ENCODE measurements at regions not wholly inside any gene's neighbourhood (a gene's known extent, or its start where the extent isn't known, plus 50 kb on each side); places are given as distances from the start of the nearest gene placed in this dataset.
A peak's percentile ranks its signal among the peaks of the same experiment; 100 is the strongest.

DNA sequence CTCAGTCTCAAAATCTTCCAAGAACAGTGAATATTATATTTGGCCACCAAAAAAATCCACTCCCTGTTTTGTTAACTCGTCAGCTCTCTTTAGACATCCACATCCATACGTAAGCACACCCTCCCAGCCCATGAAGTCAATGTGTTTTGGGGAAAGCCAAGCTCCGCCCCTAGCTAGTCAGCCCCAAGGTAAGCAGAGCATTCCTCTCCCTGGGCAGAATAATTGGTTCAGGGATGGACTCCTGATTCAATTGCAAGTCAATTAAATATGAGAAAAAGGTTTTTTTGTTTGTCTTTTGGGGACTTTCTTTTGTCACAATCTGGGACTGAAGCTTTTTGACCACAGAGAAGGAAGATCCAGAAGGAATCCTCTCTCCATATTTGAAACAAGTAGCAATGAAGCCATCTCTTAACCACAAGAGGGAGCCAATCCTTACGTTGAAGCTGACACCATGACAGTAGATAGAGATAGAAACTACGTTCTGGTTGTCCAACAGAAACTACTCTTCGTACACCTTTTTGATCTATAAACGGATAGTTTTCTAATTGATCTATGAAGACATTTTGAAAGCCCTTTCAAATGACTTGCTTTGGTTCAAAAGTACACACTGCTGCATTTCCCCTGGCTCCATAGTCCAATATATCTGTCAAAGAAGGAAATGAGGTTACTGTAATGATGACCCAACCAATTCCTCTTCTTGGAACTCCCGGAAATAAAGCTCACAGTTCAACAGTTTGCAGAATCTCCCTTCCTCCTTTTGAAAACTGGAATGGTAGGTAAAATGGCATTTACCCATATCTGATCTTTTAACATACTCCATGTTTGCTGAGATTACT lies 166.4 kb downstream of the TLE1 start:
- Mint-ChIP-seq H3K4me3 (no peak overlapping the region), H3K27me3 (ENCODE audit: low read depth) (peaks cover 4% of the 10 kb centered on the region), H3K36me3 (ENCODE audit: low read depth) (no peaks in the 10 kb centered on the region)

DNA sequence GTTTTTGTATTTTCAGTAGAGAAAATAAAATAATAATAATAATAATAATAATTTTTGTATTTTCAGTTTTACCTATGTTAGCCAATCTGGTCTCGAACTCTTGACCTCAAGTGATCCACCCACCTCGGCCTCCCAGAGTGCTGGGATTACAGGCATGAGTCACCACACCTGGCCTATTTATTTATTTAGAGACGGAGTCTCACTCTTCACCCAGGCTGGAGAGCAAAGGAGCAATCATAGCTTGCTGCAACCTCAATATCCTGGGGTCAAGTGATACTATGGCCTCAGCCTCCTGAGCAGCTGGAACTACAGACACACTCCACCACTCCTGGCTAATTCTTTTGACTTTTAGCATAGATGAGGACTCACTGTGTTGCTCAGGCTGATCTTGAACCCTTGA lies 167.5 kb downstream of the TLE1 start:
- H3K27ac Mint-ChIP-seq, result no peak overlapping the region
- H3K9me3 Mint-ChIP-seq, result peaks cover 5% of the 10 kb centered on the region
- peaks cover 4% of the 10 kb centered on the region for H3K27me3 Mint-ChIP-seq (ENCODE audit: low read depth)
- TF ChIP-seq, protein P1, sequence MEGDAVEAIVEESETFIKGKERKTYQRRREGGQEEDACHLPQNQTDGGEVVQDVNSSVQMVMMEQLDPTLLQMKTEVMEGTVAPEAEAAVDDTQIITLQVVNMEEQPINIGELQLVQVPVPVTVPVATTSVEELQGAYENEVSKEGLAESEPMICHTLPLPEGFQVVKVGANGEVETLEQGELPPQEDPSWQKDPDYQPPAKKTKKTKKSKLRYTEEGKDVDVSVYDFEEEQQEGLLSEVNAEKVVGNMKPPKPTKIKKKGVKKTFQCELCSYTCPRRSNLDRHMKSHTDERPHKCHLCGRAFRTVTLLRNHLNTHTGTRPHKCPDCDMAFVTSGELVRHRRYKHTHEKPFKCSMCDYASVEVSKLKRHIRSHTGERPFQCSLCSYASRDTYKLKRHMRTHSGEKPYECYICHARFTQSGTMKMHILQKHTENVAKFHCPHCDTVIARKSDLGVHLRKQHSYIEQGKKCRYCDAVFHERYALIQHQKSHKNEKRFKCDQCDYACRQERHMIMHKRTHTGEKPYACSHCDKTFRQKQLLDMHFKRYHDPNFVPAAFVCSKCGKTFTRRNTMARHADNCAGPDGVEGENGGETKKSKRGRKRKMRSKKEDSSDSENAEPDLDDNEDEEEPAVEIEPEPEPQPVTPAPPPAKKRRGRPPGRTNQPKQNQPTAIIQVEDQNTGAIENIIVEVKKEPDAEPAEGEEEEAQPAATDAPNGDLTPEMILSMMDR (IDR thresholded peaks at IDR 0.05; ENCODE audit: unreplicated experiment in 3 of 3), result no peak
- H3K4me3 Mint-ChIP-seq, result no peak overlapping the region
- H3K36me3 Mint-ChIP-seq (ENCODE audit: low read depth), result no peaks in the 10 kb centered on the region
- H3K4me1 Mint-ChIP-seq, result peaks cover 4% of the 10 kb centered on the region

More for the DNA sequence above, 166.4 kb downstream of the TLE1 start:
- H3K4me1 Mint-ChIP-seq, result peaks cover 8% of the 10 kb centered on the region
- peaks cover 5% of the 10 kb centered on the region for H3K9me3 Mint-ChIP-seq
- TF ChIP-seq, protein P1 (IDR thresholded peaks at IDR 0.05; ENCODE audit: unreplicated experiment in 3 of 3), result peak; percentile 50 to 64 (median 56)
- H3K27ac Mint-ChIP-seq, result no peak overlapping the region

DNA sequence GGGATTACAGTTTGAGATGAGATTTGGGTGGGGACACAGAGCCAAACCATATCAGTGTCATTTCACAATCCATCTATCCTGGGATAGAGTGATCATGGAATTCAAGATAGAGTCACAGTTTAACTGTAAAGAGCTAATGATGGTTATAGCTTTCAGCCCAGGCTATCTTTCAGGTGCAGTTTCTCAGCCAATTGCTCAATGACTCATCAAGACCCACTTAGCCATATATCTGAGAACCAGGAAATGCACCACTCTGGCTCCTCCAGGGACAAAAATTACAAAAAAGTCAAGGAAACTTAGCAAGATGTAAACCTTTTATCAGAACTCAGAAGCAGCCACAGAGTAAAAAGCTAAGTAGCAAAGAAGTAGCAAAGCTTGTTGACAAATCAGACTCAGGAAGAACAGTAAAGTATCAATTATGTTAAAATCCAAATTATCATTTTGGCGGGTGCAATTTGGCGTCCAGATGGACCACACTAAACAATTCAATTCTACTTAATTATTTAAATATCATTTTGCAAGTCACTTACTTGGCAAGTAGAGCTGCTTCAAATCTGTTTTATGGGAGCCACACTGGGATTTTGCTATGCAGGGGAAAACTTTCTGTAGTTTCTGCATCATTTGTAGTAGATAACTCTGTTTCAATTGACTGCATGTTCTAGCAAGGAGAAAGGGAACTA lies 169.4 kb downstream of the TLE1 start:
- Mint-ChIP-seq H3K4me1 (no peaks in the 10 kb centered on the region), H3K27me3 (ENCODE audit: low read depth) (peaks cover 4% of the 10 kb centered on the region), H3K9me3 (no peaks in the 10 kb centered on the region), H3K27ac (no peak overlapping the region), H3K4me3 (no peak overlapping the region), H3K36me3 (ENCODE audit: low read depth) (no peaks in the 10 kb centered on the region)
- TF ChIP-seq, protein P1 (IDR thresholded peaks at IDR 0.05; ENCODE audit: unreplicated experiment in 3 of 3), result no peak

DNA sequence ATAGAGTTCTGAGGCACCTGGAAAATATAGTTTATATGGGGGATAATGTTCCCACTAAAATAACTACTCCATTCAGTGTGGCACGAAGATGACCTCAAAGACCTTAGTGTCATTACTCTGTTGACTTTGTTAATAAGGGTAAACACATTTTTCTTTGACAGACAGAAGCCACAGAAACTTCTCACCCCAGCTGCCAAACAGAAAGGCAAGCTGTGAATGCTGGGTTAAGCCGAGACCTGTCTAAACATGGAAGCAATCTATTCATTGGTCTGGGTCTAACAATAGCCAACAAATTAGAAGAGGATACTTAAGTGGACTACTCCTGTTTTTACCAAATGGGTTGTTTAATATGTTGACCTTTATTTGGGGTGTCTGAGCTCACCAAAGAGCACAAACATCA lies 171.4 kb downstream of the TLE1 start:
- Mint-ChIP-seq H3K4me1 (no peaks in the 10 kb centered on the region), H3K36me3 (ENCODE audit: low read depth) (no peaks in the 10 kb centered on the region), H3K27me3 (ENCODE audit: low read depth) (peaks cover 4% of the 10 kb centered on the region), H3K9me3 (no peaks in the 10 kb centered on the region), H3K4me3 (no peak overlapping the region), H3K27ac (no peak overlapping the region)
- TF ChIP-seq, protein P1 (IDR thresholded peaks at IDR 0.05; ENCODE audit: unreplicated experiment in 3 of 3), result no peak

DNA sequence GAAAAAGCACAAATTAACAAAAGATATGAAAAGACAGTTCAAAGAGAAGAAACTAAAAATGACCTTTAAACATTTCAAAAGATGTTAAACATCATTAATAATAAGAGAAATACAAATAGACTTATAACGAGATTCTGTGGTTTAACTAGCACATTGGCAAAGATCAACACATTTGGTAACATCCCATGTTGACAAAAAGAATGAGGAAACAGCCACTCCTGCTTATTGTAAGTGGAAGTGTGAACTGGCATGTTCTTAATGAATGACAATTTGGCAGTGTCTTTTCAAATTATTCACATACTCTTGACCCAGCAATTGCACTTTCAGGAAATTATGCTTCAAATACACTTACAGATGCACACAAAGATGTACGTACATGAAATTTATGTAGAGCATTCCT lies 176.3 kb downstream of the TLE1 start:
- no peaks in the 10 kb centered on the region for H3K4me1 Mint-ChIP-seq
- H3K36me3 Mint-ChIP-seq (ENCODE audit: low read depth), result no peaks in the 10 kb centered on the region
- H3K27ac Mint-ChIP-seq, result no peak overlapping the region
- TF ChIP-seq, protein P1 (IDR thresholded peaks at IDR 0.05; ENCODE audit: unreplicated experiment in 3 of 3), result no peak
- no peaks in the 10 kb centered on the region for H3K27me3 Mint-ChIP-seq (ENCODE audit: low read depth)
- H3K4me3 Mint-ChIP-seq, result no peak overlapping the region
- peaks cover 4% of the 10 kb centered on the region for H3K9me3 Mint-ChIP-seq
